GM12878 (cell line): ENCODE measurements at regions not wholly inside any gene's neighbourhood (a gene's known extent, or its start where the extent isn't known, plus 50 kb on each side); places are given as distances from the start of the nearest gene placed in this dataset.

ENCODE experiments used
- CEBPB ChIP-seq, 2 experiments: fragments of 150-350 bp in 1 of 2; IDR thresholded peaks; 2 replicates each; pipeline ENCODE4 v1.6.1; 2012 to 2014; ENCODE audit warnings: low read depth in 2 of 2, low read length in 2 of 2, borderline replicate concordance in 1 of 2, inconsistent platforms in 1 of 2
- CTCF ChIP-seq, 3 experiments: IDR thresholded peaks in 2 of 3; conservative IDR thresholded peaks in 1 of 3; 2 replicates each; pipeline ENCODE4 v1.5.1; 2011; ENCODE audit warnings: low read depth in 3 of 3, low read length in 3 of 3, mild to moderate bottlenecking in 3 of 3, control low read depth in 2 of 3, moderate library complexity in 2 of 3, inconsistent platforms in 1 of 3, mixed read lengths in 1 of 3; ENCODE audit not compliant: control insufficient read depth in 2 of 3, insufficient read depth in 1 of 3; ENCODE audit errors: extremely low read depth in 1 of 3
- DPF2 ChIP-seq: fragments of 450-650 bp; IDR thresholded peaks from 2 replicates; pipeline ENCODE4 v1.6.1; 2017; ENCODE audit warnings: mild to moderate bottlenecking
- FOXK2 ChIP-seq: fragments of 450-650 bp; IDR thresholded peaks from 2 replicates; pipeline ENCODE4 v1.6.1; 2017; ENCODE audit warnings: mild to moderate bottlenecking, moderate library complexity
- GABPA ChIP-seq: IDR thresholded peaks from 2 replicates; pipeline ENCODE4 v1.6.1; 2014; ENCODE audit warnings: antibody characterized with exemption, low read depth, mild to moderate bottlenecking, inconsistent platforms
- MAX ChIP-seq: IDR thresholded peaks from 2 replicates; pipeline ENCODE4 v1.6.1; 2012; ENCODE audit warnings: low read depth, low read length, improper control_type of control experiment
- NR2C2 ChIP-seq: IDR thresholded peaks from 2 replicates; pipeline ENCODE4 v1.6.1; 2011; ENCODE audit warnings: borderline replicate concordance, low read depth; ENCODE audit not compliant: control insufficient read depth, insufficient read length
- POLR2A ChIP-seq: IDR thresholded peaks from 2 replicates; pipeline ENCODE4 v1.6.1; 2011; ENCODE audit warnings: low read depth, mild to moderate bottlenecking, low read length
- POLR2AphosphoS5 ChIP-seq: IDR thresholded peaks from 2 replicates; pipeline ENCODE4 v1.6.1; 2011; ENCODE audit warnings: mild to moderate bottlenecking, low read length, inconsistent platforms
- REST ChIP-seq: IDR thresholded peaks from 2 replicates; pipeline ENCODE4 v1.6.1; 2012; ENCODE audit warnings: mild to moderate bottlenecking, low read depth, low read length
- STAT1 ChIP-seq: fragments of 450-650 bp; conservative IDR thresholded peaks from 2 replicates; pipeline ENCODE4 v1.6.1; 2014; ENCODE audit warnings: antibody characterized with exemption, mild to moderate bottlenecking
- TAF1 ChIP-seq: IDR thresholded peaks from 2 replicates; pipeline ENCODE4 v1.6.1; 2011; ENCODE audit warnings: mild to moderate bottlenecking, low read depth, low read length, borderline replicate concordance
- TCF7 ChIP-seq: IDR thresholded peaks from 2 replicates; pipeline ENCODE4 v1.6.1; 2014; ENCODE audit warnings: antibody characterized with exemption, borderline replicate concordance
- ZBTB33 ChIP-seq: fragments of 450-650 bp; IDR thresholded peaks from 2 replicates; pipeline ENCODE4 v1.6.1; 2017; ENCODE audit warnings: mild to moderate bottlenecking

- no peak for TF ChIP-seq FOXK2
- no peak for TF ChIP-seq POLR2A
- TF ChIP-seq DPF2 = no peak
- TF ChIP-seq POLR2AphosphoS5 = no peak
- TF ChIP-seq GABPA = no peak
- TF ChIP-seq CTCF (IDR thresholded peaks at IDR 0.05 in 2 of 3, conservative IDR thresholded peaks at IDR 0.05 in 1 of 3; ENCODE audit: control insufficient read depth in 2 of 3, extremely low read depth in 1 of 3, insufficient read depth in 1 of 3, low read depth in 3 of 3, low read length in 3 of 3) = no peak
- TF ChIP-seq MAX = no peak
- TF ChIP-seq NR2C2 = no peak
- no peak for TF ChIP-seq ZBTB33
- TF ChIP-seq REST = no peak
- TF ChIP-seq TAF1 = no peak
- no peak for TF ChIP-seq TCF7
- no peak for TF ChIP-seq STAT1
- TF ChIP-seq CEBPB (IDR thresholded peaks at IDR 0.05; ENCODE audit: borderline replicate concordance in 1 of 2, low read depth in 2 of 2, low read length in 2 of 2) = no peak
Measured at GRCh38 chr6:44635486-44635885, 248.0 kb downstream of the CDC5L start.
